Liver (tissue), 2 donors: ENCODE measurements at regions not wholly inside any gene's neighbourhood (a gene's known extent, or its start where the extent isn't known, plus 50 kb on each side); places are given as distances from the start of the nearest gene placed in this dataset.

ENCODE experiments used
- TF ChIP-seq, protein P1 (sequence below): IDR thresholded peaks from 2 replicates; pipeline ENCODE4 v1.6.1; 2016; ENCODE audit warnings: antibody characterized with exemption
- TF ChIP-seq, protein P2 (sequence below): fragments of 150-350 bp; IDR thresholded peaks from 2 replicates; pipeline ENCODE4 v1.5.1; 2017; ENCODE audit warnings: improper control_type of control experiment, low read depth, low read length; ENCODE audit not compliant: missing input control
- TF ChIP-seq, protein P3 (sequence below): IDR thresholded peaks from 2 replicates; pipeline ENCODE4 v1.6.1; 2016; ENCODE audit warnings: antibody characterized with exemption, mild to moderate bottlenecking
- TF ChIP-seq, protein P4 (sequence below): IDR thresholded peaks from 2 replicates; pipeline ENCODE4 v1.6.1; 2016; ENCODE audit warnings: antibody characterized with exemption
- donor health status: healthy.

DNA sequence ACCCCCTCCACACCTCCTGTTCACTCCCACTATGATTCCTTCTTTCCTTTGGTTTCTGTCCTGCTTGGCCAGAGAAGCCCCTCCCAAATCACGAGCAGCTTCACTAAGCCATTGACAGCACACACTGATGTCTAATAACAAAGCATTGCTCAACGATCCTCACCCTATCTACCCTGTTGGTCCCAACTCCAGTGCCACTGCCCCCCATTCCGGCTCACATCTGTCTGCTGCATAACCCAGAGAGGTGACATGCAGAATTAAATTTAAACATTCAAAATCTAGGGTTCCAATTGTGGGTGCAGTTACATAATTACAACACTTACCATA is 236.9 kb downstream of the TTLL7 start:
- TF ChIP-seq, protein P1, sequence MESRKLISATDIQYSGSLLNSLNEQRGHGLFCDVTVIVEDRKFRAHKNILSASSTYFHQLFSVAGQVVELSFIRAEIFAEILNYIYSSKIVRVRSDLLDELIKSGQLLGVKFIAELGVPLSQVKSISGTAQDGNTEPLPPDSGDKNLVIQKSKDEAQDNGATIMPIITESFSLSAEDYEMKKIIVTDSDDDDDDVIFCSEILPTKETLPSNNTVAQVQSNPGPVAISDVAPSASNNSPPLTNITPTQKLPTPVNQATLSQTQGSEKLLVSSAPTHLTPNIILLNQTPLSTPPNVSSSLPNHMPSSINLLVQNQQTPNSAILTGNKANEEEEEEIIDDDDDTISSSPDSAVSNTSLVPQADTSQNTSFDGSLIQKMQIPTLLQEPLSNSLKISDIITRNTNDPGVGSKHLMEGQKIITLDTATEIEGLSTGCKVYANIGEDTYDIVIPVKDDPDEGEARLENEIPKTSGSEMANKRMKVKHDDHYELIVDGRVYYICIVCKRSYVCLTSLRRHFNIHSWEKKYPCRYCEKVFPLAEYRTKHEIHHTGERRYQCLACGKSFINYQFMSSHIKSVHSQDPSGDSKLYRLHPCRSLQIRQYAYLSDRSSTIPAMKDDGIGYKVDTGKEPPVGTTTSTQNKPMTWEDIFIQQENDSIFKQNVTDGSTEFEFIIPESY: no peak
- TF ChIP-seq, protein P2, sequence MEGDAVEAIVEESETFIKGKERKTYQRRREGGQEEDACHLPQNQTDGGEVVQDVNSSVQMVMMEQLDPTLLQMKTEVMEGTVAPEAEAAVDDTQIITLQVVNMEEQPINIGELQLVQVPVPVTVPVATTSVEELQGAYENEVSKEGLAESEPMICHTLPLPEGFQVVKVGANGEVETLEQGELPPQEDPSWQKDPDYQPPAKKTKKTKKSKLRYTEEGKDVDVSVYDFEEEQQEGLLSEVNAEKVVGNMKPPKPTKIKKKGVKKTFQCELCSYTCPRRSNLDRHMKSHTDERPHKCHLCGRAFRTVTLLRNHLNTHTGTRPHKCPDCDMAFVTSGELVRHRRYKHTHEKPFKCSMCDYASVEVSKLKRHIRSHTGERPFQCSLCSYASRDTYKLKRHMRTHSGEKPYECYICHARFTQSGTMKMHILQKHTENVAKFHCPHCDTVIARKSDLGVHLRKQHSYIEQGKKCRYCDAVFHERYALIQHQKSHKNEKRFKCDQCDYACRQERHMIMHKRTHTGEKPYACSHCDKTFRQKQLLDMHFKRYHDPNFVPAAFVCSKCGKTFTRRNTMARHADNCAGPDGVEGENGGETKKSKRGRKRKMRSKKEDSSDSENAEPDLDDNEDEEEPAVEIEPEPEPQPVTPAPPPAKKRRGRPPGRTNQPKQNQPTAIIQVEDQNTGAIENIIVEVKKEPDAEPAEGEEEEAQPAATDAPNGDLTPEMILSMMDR: no peak
- TF ChIP-seq, protein P3, sequence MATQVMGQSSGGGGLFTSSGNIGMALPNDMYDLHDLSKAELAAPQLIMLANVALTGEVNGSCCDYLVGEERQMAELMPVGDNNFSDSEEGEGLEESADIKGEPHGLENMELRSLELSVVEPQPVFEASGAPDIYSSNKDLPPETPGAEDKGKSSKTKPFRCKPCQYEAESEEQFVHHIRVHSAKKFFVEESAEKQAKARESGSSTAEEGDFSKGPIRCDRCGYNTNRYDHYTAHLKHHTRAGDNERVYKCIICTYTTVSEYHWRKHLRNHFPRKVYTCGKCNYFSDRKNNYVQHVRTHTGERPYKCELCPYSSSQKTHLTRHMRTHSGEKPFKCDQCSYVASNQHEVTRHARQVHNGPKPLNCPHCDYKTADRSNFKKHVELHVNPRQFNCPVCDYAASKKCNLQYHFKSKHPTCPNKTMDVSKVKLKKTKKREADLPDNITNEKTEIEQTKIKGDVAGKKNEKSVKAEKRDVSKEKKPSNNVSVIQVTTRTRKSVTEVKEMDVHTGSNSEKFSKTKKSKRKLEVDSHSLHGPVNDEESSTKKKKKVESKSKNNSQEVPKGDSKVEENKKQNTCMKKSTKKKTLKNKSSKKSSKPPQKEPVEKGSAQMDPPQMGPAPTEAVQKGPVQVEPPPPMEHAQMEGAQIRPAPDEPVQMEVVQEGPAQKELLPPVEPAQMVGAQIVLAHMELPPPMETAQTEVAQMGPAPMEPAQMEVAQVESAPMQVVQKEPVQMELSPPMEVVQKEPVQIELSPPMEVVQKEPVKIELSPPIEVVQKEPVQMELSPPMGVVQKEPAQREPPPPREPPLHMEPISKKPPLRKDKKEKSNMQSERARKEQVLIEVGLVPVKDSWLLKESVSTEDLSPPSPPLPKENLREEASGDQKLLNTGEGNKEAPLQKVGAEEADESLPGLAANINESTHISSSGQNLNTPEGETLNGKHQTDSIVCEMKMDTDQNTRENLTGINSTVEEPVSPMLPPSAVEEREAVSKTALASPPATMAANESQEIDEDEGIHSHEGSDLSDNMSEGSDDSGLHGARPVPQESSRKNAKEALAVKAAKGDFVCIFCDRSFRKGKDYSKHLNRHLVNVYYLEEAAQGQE: no peak
- TF ChIP-seq, protein P4, sequence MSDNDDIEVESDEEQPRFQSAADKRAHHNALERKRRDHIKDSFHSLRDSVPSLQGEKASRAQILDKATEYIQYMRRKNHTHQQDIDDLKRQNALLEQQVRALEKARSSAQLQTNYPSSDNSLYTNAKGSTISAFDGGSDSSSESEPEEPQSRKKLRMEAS: no peak
